Activated T-helper 9 cell treated with anti-CD3 and anti-CD28 coated beads, Interleukin-2, amount 50 U/mL, for 16 hours (primary cell): ENCODE measurements at regions not wholly inside any gene's neighbourhood (a gene's known extent, or its start where the extent isn't known, plus 50 kb on each side); places are given as distances from the start of the nearest gene placed in this dataset.

ENCODE experiments used
- DNase-seq: peaks from one replicate; pipeline ENCODE4 v3.0.0-alpha.2; 2020; ENCODE audit warnings: low read depth

DNA sequence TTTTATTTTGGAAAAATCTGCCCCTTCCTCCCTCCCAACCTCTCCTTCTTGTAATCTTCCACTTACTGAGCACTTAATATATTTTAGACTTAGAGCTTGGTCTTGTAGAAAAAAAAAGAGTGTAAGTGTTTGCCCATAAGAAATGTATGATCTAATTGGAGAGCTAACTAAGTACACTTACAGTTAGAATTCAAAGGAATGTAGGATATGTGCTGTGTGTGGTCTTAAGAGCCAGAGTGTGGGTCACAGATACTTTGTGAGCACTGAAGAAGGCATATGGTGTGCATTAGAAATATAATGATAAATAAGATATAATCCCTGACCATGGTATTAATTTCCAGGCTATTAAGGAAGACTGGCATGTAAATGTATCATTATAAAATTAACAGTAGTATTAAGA lies 91.8 kb upstream of the ZNF521 start:
- DNase-seq: no peak

DNA sequence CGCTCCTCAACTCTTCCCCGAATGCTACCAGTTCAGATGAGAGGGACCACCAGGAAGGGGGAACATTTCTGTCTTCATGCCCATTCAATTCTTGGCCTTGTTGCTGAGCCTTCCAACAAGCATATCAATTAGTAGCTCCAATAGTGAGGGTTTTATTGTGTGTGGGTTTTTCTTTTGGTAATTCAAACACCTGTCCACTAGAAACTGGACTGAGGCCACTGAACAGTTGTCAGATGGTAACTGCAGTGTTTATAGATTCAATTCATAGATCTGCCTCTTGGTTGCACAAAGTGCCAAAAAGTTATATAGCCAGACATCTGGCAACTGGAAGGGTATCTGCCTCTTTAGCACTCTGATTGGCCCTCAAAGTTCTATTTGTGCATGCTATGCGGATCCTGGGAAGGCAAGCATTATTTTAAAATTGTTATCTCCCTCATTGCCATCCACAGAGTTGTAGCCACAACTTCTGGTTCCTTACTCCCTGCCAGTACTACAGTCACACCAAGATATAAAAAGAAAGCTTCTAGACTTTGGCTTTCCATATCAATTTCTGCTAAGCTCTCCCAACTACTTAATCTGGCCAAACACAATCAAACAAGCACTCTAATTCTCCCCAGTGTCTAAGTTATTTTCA lies 83.3 kb upstream of the ZNF521 start:
- no peak for DNase-seq

DNA sequence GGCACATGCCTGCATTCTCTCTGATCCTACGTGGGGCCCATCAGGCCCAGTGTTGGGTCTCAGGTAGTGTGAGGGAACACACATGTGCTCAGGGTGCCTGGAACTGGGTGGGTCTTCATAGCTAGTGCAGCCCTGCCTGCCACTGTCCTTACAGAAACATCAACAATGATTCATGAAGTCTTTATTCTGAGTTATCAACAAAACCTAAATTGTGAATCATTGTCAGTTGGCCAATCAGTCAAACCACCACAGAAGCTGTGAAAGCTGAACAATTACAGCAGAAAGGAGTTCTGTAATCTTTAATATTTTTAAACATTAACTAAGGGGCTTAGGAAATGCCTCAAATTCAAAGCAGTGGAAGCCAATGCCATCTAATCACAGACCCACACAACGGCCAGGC lies 82.8 kb upstream of the ZNF521 start:
- no peak for DNase-seq

DNA sequence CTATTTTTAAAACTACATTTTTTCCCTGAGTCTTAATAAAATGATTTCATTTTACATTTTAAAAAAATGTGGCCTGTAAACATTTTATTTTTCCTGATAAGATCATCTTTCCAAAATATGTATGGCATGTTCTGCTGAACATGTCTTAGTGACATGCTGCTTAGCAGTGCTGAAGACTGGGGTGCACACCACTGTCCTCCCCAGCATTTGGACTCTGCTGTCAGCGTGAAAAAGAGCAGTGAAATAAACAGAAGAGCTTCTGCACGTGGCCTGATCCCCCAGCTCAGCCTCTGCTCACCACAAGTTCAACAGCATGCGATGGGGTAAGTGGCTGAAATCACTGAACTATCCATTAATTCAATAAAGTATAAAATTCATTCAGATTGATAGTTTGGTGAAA lies 81.6 kb upstream of the ZNF521 start:
- DNase-seq: no peak

DNA sequence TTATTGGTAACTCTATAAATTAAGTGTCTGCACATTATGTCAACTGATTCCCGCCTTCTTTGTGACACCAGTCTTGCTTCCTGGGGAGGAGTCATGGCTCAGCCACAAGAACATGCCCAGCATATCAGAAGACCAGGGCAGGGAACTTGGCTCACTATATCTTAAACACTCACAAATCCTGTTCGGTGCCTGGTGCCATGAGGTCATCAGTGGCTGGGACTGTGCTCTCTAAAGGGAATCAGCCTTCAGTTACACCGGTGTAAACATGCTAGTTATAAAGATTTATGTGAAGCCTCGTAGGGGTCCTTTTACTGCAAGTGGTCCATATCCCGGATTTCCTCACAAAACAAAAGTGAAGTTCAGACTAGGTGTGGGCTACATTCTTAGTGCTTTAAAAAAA lies 73.1 kb upstream of the ZNF521 start:
- no peak for DNase-seq

DNA sequence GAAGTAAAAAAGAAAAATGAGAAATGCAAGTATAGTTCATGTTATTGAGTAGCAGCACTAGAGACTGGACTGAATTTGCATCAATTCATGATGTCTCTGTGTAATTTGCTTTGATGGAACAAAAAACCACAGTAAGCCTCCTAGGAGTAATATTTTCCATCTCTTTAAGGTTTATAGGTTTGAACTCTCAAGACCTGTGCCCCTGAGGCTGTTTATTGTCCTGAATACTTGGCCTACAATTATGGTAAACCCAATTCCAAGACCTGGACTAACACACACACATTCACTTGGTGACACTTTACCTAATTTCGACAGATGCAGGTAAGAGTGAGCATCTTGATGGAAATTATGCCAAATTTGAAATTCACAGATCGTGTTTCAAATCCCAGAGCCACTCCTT lies 71.8 kb upstream of the ZNF521 start:
- DNase-seq: no peak

DNA sequence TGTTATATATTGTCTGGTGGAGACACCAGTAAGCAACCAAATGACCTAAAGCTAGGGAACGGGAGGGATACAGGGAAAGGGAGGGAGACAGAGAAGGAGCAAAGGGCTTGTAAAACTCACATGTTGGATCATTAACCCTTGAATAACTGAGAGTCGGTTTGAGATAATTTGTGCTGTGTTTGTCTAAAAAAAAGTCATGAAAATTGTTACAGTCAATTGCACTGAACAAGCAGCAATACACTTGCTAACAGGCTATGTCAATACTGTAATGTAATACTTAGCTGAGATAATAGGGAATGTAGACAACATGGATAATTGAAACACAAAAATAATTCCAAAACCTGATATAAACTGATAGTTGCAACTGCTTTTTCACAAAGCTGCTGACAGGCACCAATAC lies 71.3 kb upstream of the ZNF521 start:
- DNase-seq: no peak

DNA sequence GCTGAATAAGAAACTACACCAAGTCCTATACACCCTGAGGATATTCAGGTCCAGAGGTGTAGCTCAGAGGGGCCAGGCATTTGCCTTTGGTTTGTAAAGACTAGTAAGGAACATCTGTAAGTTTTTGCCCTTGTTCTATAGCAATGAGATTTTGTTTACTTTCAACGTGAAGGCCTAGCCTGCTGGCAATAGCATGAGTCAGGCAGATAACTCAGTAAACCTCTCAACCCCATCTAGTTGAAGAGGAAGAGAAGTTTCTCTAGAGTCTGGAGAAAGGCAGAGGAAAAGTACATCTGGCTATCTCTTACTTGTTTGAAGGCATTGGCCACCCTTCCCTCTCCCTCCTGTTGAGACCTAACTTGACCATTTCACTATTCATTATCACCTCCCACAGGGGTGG lies 70.3 kb upstream of the ZNF521 start:
- no peak for DNase-seq

DNA sequence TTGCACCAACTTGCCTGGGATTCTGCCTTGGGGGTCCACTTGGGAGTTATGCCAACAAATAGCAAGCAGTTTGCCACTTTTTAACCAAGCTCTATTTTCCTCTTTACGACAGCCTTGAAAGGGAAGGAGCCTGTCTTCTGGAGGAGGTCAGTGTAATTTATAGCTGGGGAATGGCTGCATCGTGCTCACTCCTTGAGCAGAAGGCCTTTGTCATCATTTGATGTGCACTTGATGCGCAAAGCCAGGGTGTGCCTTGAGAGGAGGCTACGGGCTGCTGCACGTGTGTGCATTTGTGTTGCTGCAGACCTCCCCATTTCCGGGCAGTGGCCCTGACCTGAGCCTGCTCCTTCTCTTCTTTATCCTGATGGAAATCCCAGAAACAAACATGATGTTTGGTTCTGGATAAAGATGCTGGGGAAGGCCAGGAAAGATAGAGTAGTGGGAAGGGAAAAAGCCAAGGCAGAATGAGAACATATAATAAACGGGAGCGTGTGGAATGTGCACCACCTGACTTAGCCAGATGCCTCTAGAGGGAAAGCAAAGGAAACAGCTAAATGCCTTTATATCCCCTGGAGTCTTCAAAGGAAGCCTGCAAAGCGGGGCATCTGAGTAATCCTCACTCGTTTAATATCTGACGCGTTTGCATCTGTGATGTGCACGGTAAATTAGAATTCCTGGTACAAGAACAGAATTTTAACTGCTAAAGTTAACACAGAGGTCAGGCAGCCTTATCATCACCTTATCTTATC lies 68.3 kb upstream of the ZNF521 start:
- DNase-seq: no peak

DNA sequence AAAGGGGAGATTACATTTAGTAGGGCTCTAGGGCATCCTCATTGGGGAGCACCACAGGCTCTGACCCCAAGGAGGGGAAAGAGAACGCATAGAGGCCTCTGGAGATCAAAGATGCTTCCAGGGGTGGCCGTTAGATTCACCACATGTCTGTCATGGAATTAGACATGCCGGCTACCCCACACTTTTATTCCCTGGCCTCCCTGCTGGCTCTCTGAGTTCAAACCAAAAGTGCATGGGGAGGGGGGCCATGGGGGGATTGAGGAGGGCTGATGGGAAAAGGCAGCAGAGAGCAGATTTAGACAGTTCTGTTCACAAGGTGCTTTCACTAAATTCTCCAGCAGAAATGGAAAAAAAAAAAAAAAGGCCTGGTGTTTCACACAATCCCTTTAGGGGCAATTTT lies 64.4 kb upstream of the ZNF521 start:
- DNase-seq: no peak

DNA sequence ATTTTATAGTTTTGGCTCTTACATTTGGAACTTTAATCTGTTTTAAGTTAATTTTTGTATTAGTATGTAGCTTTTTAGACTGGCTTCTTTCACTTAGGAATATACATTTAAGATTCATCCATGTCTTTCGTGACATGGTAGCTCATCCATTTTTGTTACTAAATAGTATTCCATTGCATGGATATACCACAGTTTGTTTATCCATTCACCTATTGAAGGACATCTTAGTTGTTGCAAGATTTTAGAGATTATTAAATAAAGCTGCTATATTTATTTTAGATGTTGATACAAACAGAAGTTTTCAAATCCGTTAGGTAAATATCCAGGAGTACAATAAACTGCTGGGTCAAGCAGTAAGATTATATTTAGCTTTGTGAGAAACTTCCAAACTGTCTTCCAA lies 58.0 kb upstream of the ZNF521 start:
- DNase-seq: no peak

DNA sequence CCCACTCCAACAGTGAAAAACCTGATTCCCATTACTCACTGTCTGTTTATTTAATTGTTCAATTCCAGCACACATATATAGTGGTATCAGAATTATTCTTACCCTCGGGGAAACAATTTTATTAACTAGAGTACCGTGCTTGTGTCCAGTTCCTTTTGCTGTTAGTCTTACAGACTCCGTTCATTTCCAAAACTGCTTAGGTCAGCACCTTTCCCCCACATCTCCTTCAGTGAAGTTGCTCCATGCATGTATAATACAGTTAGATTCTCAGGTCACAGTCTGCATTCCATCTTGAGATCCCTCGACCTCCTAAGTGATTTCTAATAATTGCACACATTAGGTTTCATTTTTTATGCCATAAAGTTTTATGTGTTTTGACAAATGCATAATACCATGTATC lies 56.3 kb upstream of the ZNF521 start:
- DNase-seq: no peak
